GM13976 (cell line): ENCODE measurements at regions not wholly inside any gene's neighbourhood (a gene's known extent, or its start where the extent isn't known, plus 50 kb on each side); places are given as distances from the start of the nearest gene placed in this dataset.

Experiments used
- DNase-seq: peaks from one replicate; pipeline ENCODE4 v3.0.0; 2012; ENCODE audit warnings: low spot score
- CTCF ChIP-seq: IDR thresholded peaks from 2 replicates; pipeline ENCODE4 v1.5.1; 2012; ENCODE audit warnings: borderline replicate concordance, mild to moderate bottlenecking; ENCODE audit not compliant: insufficient read depth; ENCODE audit errors: extremely low read depth, missing control alignments, control extremely low read depth
- in situ Hi-C: fragments of 300-500 bp; cut with MboI; formaldehyde crosslinking; loops from one replicate; pipeline ENCODE4 v1.12.0; 2022; ENCODE audit warnings: low sequenced_read_pairs, mixed read lengths, inconsistent platforms; ENCODE audit not compliant: unreplicated experiment

- TF ChIP-seq CTCF: no peak
- no peak for DNase-seq
- in situ Hi-C loops: no loop called here
These were observed 338.1 kb upstream of the SMC2 start for GRCh38 chr9:103755986-103756385.

DNA sequence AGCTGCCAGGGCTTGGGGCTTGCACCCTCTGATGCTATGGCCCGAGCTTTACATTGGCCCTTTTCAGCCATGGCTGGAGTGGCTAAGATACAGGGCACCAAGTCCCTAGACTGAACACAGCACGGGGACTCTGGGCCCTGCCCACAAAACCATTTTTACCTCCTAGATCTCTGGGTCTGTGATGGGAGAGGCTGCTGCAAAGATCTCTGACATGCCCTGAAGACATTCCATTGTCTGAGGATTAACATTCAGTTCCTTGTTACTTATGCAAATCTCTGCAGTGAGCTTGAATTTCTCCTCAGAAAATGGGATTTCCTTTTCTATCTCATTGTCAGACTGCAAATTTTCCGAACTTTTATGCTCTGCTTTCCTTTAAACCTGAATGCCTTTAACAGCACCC lies 337.0 kb upstream of the SMC2 start:
- no peak for TF ChIP-seq CTCF
- in situ Hi-C loops: no loop called here
- DNase-seq: no peak

GRCh38 chr9:103761466-103761865 lies 332.6 kb upstream of the SMC2 start:
- no peak for TF ChIP-seq CTCF
- no peak for DNase-seq
- in situ Hi-C loops: no loop called here

GRCh38 chr9:103789686-103790085 lies 304.4 kb upstream of the SMC2 start:
- peak; percentile 24 for TF ChIP-seq CTCF
- DNase-seq: no peak
- in situ Hi-C loops: loop anchor here (25.0 kb wide), 1 partner anchor 598 kb away; no protein-coding TSS in a partner anchor

- TF ChIP-seq CTCF: no peak
- in situ Hi-C loops: loop anchor here (25.0 kb wide), 1 partner anchor 589 kb away; no protein-coding TSS in a partner anchor
- peak; percentile 46 for DNase-seq
These were observed 295.5 kb upstream of the SMC2 start for GRCh38 chr9:103798620-103799019.

- DNase-seq: no peak
- in situ Hi-C loops: loop anchor here (25.0 kb wide), 1 partner anchor 587 kb away; no protein-coding TSS in a partner anchor
- TF ChIP-seq CTCF: no peak
These were observed 294.1 kb upstream of the SMC2 start for GRCh38 chr9:103799959-103800358.

DNA sequence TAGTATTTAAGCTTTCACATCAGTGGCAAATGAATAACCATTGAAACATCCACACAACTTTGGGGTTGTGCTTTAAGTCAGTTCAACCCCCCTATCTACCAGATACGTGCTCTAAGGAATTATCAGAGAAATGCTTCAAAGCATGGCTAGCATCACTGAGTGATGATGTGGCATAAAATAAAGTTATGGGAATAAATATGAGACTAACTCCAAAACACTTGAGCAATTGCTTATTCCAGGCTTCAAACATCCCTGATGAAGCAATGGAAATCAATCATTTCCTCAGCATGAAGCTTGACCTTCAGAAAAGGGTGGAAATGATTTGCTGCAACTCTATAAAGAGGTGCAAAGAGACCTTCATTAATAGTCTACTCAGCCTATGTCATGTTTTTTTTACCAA lies 292.0 kb upstream of the SMC2 start:
- in situ Hi-C loops: no loop called here

More for the DNA sequence above, 292.0 kb upstream of the SMC2 start:
- TF ChIP-seq CTCF: no peak
- no peak for DNase-seq
